ENCODE measurements at regions not wholly inside any gene's neighbourhood (a gene's known extent, or its start where the extent isn't known, plus 50 kb on each side); places are given as distances from the start of the nearest gene placed in this dataset.
"Not testable (repeated sequence)": the region's sequence is repeated elsewhere in the genome, so short reads cannot be mapped to it uniquely, and the experiment has no call there.

DNA sequence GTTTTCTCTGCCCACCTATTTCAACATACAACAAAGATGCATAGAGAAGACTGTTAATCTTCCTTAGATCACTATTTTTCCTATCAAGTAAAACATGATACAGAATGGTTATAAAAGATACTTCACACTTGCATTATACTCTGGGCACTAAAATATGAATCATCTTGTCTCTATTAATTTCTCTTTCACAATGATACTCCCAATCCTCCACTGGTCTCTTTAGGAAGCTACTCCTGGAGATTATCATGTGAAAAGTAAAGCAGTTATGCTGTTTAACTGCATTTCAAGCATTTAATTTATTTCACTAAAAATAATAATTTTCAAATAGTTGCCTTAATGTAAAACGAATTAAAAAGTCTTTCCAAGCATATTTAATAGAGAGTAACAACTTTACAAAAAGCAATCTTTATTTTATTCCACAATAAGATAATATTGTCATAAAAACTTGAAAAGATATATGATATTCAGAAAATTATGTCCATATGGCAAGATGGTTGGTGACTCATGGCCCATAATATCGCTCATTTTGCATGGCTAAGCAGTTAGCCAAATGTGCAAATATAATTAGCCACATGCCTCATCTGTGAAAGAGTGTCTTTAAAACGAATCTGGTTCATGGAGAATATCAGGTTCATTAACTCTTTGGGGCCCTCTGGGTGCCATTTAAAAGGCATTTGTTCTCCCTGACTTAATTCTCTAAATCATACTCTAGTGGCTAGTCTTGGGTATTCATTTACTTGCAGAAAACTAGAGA is 1569.0 kb upstream of the B3GALT2 start:
- TF ChIP-seq ZFX (IDR thresholded peaks at IDR 0.05; ENCODE audit: borderline replicate concordance) = no peak
- TF ChIP-seq, protein P1, sequence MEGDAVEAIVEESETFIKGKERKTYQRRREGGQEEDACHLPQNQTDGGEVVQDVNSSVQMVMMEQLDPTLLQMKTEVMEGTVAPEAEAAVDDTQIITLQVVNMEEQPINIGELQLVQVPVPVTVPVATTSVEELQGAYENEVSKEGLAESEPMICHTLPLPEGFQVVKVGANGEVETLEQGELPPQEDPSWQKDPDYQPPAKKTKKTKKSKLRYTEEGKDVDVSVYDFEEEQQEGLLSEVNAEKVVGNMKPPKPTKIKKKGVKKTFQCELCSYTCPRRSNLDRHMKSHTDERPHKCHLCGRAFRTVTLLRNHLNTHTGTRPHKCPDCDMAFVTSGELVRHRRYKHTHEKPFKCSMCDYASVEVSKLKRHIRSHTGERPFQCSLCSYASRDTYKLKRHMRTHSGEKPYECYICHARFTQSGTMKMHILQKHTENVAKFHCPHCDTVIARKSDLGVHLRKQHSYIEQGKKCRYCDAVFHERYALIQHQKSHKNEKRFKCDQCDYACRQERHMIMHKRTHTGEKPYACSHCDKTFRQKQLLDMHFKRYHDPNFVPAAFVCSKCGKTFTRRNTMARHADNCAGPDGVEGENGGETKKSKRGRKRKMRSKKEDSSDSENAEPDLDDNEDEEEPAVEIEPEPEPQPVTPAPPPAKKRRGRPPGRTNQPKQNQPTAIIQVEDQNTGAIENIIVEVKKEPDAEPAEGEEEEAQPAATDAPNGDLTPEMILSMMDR (IDR thresholded peaks at IDR 0.05) = no peak
- no peak overlapping the region for H3K27ac ChIP-seq

DNA sequence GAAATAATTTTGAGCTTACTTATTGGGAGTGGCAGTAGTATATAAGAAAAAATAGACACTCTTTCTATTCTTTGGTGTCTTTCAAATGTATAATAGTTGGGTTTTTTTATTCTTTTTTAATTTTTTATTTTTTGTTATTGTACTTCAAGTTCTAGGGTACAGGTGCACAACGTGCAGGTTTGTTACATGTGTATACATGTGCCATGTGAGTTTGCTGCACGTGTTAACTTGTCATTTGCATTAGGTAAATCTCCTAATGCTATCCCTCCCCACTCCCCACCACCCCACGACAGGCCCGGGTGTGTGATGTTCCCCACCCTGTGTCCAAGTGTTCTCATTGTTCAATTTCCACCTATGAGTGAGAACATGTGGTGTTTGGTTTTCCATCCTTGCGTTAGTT is 1552.4 kb upstream of the B3GALT2 start:
- H3K27ac ChIP-seq = not testable (repeated sequence)

DNA sequence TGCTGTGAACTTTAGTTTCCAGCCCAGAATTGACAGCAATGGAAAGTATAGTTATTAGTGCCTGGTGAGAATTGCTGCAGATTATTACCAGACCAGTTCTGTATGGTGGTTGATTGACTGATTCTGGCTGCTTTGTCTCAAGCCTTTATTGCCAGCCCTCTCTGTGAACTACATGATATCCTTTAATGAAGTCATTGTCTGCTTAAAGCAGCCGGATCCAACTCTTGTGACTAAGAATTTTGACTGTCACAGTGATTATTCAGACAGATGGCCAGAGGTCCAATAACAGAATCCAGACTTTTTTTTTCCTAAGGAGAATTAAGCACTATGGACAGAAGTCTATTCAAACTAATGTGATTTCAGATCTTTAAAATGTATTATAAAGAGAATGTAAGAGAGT is 1548.6 kb upstream of the B3GALT2 start:
- H3K27ac ChIP-seq = no peak overlapping the region
- no peak for TF ChIP-seq ZFX (IDR thresholded peaks at IDR 0.05; ENCODE audit: borderline replicate concordance)

DNA sequence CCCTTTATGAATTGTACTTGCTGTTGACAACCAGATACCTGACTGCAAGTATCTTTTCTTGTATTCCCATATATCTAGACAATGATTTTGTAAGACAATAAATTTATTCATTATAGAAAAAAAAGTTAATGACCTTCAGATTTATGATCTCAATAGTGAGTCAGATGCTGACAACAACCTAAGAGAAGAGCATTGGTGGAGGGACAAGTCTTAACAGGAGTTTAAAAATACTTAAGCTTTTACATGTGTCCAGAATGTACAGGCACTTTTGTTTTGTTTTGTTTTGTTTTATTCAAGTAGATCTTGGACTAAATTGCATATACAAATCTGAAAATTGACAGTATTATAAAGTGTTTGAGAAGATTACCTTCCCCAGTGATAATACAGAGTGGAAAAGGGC is 1544.6 kb upstream of the B3GALT2 start:
- TF ChIP-seq ZFX (IDR thresholded peaks at IDR 0.05; ENCODE audit: borderline replicate concordance) = no peak
- TF ChIP-seq, protein P1 (IDR thresholded peaks at IDR 0.05) = no peak
- no peak overlapping the region for H3K27ac ChIP-seq

- no peak overlapping the region for H3K27ac ChIP-seq
- TF ChIP-seq ZFX (IDR thresholded peaks at IDR 0.05; ENCODE audit: borderline replicate concordance) = no peak
- TF ChIP-seq, protein P1 (IDR thresholded peaks at IDR 0.05) = no peak
These were observed 1543.9 kb upstream of the B3GALT2 start for GRCh38 chr1:194730304-194730703.

DNA sequence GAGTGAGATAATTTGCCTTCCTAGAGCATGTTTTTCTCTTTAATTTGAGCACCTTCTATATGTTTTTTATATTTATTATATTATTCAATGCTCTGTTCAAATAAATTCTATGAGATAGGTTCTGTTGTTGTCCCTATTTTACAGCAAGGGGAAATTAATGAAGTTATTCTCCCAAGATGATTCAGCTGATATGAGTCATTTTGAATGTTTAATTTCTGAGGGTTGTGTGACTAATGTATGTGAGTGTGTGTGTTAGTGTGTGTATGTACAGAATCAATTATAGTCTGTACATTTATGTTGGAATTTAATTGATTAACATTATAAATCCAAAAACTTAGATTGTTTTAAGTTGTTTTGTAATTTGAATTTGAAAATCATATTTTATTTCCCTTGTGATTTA is 1536.7 kb upstream of the B3GALT2 start:
- no peak for TF ChIP-seq ZFX (IDR thresholded peaks at IDR 0.05; ENCODE audit: borderline replicate concordance)
- TF ChIP-seq, protein P1 (IDR thresholded peaks at IDR 0.05) = no peak
- no peak overlapping the region for H3K27ac ChIP-seq

DNA sequence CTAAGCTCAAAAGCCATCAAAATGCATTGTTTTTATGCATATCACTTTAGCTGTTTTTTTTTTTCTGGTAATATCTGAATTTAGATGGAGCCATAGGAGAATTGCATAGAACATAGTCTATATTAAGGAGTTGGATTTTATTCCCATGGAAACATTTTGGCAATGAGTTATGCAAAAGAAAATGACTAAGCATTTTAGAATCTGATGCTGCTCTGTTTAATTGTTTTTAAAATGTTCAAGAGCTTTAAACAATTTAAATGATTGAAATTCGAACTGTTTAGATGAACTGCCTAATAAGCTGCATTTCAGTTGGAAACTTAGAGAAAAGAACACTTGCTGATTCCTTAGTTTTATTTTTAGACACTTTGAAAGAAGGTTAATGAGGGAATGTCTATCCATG is 1531.5 kb upstream of the B3GALT2 start:
- no peak overlapping the region for H3K27ac ChIP-seq
- TF ChIP-seq, protein P1 (IDR thresholded peaks at IDR 0.05) = no peak
- no peak for TF ChIP-seq ZFX (IDR thresholded peaks at IDR 0.05; ENCODE audit: borderline replicate concordance)

DNA sequence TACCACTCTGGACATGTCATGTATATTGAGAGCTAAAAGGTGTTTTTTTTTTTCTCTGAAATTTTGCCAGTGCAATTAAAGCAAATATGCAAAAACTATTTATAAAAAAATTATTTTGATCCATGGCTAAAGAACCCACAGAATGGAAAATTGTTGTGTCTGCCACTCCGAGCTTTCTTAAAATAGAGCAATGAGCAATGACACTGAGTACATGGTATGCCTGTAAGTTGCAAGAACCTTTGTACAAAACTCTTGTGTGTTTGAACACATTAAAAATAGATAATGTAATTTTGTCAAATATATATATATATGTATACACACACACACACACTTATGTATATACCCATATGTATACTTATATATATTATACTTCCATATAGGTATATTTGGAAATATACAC is 1530.9 kb upstream of the B3GALT2 start:
- TF ChIP-seq, protein P1 (IDR thresholded peaks at IDR 0.05) = no peak
- TF ChIP-seq ZFX (IDR thresholded peaks at IDR 0.05; ENCODE audit: borderline replicate concordance) = no peak
- no peak overlapping the region for H3K27ac ChIP-seq

Measured in 22Rv1 (cell line).